ENCODE measurements at regions not wholly inside any gene's neighbourhood (a gene's known extent, or its start where the extent isn't known, plus 50 kb on each side); places are given as distances from the start of the nearest gene placed in this dataset.

DNA sequence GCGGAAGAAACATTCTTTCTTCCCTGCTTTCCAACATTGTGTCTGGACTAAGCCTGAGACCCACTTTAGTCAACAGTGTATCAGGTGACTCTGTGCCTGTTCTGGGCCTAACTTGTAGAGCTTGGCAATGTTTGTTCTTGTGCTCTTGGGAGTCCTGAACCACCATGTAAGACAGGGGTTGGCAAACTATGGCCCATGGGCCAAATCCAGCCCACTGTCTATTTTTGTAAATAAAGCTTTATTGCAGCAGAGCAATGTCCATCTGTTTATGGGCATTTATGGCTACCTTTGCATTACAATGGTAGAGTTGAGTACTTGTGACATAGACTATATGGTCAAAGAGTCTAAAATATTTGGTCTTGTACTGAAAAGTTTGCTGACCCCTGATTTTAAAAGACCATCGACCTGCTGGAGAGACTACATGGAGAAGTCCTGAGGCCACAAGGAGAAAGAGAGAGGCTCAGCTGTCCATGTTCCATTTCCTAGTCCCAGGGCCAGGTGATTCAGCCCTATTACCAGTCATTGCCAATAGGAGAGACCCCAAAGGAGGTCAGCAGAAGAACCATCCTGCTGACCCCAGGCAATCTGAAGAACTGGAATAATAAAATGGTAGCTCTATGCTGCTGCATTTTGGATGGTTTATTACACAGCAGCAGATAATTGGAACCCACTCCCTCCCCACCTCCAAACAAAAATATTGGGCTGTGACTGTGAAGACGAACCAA is 211.3 kb downstream of the AUH start:
- no peak for DNase-seq (ENCODE audit: low read depth, low spot score)
- H3K27ac ChIP-seq: no peak overlapping the region

DNA sequence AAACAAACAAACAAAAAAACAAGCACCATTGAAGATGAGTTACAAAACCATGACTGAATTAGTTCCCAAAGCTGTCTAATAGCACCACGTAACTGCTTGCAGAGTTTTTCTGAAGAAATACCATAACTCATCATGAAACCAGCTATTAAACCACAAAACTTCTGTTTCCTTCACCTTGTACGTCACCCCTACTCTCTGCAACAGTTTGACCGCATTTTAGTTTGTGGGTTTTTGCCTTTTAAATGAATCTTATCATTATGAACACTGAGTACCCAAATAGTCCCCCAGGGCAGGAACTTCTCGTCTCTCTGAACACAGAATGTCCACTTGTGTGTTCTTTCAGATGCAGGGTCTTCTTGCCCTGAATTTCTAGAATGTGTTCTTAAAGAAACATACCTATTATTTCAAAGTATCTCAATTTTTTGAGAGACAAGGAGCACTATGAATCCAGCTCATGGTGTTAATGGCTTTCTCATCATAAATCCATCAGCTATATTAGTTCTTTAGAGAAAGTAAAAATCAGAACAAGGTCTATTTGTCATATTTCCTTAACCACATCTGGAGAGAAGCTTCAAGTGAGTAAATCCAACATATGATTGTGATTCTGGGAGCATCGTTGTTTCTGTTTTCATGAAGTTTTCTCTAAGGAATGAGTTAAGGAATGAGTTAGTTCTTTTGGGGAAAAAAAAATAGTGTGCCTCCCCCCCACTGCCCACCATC is 210.6 kb downstream of the AUH start:
- H3K27ac ChIP-seq: no peak overlapping the region

DNA sequence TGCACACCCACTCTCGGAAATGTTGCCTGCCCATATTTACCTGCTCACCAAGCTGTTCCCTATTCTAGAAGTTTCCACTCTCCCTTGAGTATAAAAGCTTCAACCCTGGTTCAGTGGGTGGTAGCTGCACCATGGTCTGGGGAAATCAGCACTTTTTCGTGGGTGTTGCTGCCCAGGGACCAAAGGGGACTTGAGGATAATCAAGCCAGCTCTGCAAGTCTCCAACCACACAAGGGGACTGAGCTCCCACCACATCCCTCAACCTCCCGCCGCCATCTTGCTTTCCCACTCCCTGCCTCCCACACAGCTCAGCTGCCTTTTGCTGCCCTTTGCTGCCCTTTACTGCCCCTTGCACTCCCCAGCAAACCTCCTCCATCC is 210.0 kb downstream of the AUH start:
- DNase-seq (ENCODE audit: low read depth, low spot score): no peak
- H3K27ac ChIP-seq: no peak overlapping the region

More for the DNA sequence above, 210.6 kb downstream of the AUH start:
- no peak for DNase-seq (ENCODE audit: low read depth, low spot score)

DNA sequence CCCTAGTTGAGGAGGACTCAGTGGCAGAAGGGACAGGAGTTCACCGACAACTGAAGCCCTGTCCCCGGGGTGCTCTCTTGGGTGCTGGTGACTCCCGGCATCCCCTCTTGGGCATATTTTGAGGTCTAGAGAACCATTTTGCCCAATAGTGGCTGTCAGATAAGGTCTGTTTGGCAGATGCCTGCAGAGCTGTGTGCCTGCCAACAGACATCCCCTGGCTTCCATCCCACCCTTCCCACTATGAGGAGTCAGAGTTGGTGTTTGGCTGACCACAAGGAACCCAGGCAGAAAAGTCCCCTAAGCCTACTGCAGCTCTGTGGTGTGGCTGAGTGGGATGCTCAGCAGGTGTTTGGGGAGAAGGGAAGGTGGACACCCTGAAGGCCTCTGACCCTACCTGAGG is 207.0 kb downstream of the AUH start:
- no peak for DNase-seq (ENCODE audit: low read depth, low spot score)
- H3K27ac ChIP-seq: no peak overlapping the region

DNA sequence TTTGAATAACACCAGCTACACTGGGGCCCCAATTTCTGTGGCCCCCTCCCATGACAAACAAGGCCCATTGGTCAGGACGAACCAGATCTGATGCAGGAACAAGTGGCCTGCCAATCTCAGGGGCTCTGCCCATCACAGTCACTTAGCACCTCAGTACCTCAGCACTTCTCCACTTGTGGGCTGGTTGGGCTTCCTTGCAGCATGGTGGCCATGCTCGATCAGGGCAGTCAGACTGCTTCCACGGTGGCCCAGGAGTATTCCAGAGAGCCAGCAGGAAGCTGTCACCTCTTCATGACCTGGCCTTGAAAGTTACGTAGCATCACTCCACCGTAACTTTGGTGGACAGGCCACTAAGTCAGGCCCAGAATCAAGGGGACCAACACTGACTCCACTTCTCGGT is 206.5 kb downstream of the AUH start:
- no peak for DNase-seq (ENCODE audit: low read depth, low spot score)
- no peak overlapping the region for H3K27ac ChIP-seq

DNA sequence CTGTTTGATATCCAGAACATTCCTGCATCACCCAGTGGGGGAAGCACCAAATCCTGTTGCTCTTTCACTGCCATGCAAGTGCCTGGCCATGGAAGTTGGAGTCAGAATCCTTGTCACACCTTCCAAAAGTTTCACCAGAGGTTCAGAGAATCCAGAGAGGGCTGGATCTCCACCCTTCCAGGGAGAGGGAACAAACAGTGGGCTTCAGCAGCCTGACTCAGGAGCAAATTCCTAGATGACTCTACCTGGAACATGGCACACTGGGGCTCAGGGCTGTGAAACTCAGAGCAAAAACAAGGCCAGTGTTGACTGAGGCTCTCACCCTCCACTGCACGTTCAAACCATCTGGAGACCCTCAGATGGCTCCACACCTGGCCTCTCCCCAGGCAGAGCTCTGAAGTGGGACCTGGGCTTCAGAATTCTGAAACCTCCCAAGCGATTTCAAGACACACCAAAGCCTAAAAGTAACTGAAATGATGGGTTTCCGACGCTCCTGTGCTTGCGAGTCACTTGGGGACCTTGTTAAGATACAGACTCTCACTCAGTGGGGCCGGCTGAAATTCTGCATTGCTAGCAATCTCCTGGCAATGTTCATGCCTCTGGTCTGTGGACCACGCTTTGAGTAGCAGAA is 205.9 kb downstream of the AUH start:
- no peak overlapping the region for H3K27ac ChIP-seq
- DNase-seq (ENCODE audit: low read depth, low spot score): no peak

DNA sequence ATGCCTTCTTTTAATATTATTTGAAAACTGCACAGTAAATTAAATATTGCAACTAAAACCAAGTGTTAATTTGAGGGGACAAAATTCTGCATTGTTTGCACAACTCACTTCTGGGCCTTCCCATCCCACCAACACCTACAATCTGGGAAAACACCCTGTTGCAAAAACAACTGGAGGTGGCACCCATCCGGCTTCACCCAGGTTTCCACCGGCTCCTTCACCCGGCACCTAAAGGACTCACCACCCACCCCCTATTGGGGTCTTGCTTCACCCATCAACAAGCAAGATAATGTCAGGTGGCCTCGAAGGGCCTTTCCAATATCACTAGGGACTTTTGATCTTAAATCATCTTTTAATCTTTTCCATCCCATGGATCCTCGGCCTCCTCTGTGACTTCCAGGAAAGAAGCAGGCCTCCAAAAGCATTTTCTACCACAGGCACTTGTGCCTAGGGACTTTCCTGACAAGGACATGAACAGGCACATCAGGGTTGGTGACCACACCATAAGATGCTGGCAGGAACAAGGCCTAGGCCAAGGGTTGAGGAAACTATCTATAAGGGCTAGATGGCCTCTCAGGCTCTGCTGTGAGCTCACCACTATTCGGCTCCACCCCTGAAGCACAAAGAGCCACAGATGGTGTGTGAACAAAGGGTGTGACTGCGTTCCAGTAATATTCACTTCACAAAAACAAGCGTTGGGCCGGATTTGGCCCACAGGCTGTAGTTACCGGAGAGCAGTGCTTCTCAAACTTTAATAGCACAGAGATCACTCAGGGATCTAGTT is 205.1 kb downstream of the AUH start:
- no peak overlapping the region for H3K27ac ChIP-seq
- no peak for DNase-seq (ENCODE audit: low read depth, low spot score)

DNA sequence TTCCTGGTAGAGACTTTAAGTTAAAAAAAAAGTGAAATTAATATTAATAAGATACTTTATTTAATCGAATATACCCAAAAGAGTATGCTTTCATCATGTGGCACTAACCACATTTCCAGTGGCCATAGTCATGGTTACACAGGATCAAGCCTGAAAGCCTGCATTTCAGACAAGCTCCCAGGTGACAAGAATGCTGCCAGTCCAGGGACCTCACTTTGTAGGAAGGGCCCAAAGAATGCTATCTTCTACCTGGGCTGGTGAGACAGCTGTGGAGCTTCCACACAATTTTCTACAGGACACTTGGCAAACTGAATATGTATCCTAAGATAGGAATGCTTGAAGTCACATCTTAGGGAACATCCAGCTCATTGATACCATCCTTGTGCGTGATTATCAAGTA is 203.8 kb downstream of the AUH start:
- H3K27ac ChIP-seq: no peak overlapping the region
- no peak for DNase-seq (ENCODE audit: low read depth, low spot score)

DNA sequence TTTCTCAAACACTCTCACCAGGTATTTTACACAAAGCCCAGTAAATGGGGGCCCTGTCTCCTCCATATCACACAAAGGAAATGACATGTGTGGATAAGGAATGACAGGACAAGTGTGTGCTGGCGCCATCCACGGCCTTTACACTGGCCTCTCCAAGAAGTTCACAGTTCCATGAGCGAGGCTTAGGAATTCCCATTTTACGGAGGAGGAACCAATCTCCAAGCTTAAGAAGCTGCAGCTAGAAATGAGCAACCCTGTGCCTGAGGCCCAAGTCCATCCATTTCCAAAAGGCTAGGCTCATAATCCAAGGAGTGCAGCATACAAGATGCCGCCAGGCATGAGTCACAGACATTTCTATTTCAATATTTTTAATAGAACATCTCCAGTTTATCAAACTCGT is 203.4 kb downstream of the AUH start:
- DNase-seq (ENCODE audit: low read depth, low spot score): no peak
- no peak overlapping the region for H3K27ac ChIP-seq

DNA sequence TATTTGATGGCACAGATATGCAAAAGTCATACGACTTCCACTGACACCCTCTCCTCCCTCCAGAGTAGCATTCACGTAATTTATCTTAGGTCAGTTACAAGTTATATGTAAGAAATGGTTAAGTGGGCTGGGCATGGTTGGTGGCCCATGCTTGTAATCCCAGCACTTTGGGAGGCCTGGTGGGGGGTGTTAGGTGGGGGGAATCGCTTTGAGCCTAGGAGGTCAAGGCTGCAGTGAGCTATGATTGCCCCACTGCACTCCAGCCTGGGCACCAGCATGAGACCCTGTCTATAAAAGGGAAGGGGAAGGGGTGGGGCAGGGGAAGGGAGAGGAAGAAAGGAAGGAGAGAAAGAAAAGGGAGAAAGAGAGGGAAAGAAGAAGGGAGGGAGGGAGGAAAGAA is 202.8 kb downstream of the AUH start:
- no peak for DNase-seq (ENCODE audit: low read depth, low spot score)
- H3K27ac ChIP-seq: no peak overlapping the region

DNA sequence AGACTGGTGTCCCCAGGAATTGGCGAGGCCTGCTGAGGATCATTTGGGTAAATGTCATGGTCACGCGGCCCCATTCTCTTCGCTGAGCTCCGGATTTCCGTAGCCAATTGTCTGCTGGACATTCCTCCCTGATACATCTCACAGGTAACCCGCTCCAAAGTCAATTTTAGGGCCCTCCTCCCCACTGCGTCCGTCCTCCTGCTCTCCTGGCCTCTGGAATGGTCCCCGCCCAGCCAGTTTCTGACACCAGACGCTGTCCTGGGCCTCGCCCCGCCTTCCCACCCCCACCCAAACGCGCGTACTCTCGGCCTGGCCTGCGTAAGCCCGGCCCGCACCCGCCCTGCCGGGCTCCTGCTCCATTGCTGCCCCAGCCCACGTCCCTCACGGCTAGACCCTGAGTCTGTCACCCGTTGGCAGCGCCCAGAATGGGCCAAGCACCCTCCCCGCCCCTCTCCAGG is 202.0 kb downstream of the AUH start:
- no peak overlapping the region for H3K27ac ChIP-seq
- no peak for DNase-seq (ENCODE audit: low read depth, low spot score)

DNA sequence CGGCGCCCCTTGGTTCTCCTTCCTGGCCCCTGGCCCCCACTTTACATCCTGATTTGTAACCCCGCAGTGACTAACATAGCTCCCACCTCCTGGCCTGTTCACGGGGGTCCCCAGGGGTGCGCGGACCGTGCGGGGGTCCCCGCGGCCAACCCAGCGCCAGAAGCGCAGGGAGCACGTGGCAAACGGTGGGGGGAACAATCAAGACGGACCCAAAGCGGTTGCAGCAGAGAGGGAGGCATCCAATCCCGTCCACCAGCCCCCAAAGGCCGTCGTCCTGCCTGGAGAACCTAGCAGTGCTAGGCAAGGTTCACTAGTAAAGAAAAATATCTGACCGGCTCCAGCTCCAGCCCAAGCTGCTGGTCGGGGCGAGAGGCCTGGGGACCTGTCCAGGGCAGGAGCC is 201.5 kb downstream of the AUH start:
- DNase-seq (ENCODE audit: low read depth, low spot score): no peak
- H3K27ac ChIP-seq: no peak overlapping the region

DNA sequence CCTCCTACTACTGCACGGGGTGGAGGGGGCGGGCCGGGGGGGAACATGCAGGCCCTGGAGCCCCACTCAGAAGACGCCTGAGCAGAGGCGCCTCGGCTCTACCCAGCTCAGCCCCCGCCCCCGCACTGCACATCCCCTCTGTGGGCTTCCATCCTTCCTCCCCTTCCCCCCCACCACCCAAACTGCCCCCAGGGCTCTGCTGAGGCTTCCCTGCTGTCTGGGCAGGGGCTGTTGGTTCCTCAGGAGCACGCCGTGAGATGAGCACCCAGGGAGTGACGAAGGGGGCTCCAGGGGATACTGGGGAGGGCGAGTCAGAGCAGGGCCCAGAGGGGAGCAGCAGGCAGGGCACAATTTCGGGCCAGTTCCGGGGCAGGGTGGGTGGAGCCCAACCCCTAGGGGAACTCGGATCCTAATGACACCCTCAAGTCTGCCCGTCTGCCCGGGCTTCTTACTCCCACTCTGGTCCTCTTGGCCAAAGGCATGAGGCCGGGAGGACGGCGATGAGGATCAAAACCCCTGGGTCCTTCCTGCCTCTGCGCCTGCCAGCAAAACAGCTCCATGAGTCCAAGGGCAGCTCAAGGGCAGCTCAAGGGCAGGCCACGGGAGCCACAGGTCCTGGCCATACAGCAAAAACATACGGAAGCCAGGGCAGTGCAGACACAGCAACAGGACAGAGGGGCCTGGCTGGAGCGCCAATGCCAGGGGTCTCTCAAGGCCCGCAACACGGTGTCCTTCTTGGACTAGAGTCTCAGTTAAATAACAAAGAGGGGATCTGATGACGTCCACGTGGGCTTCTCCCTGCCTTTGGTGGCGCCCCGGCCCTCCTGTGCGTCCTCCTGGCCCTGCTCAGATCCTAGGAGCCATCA is 200.9 kb downstream of the AUH start:
- no peak overlapping the region for H3K27ac ChIP-seq
- DNase-seq (ENCODE audit: low read depth, low spot score): no peak

DNA sequence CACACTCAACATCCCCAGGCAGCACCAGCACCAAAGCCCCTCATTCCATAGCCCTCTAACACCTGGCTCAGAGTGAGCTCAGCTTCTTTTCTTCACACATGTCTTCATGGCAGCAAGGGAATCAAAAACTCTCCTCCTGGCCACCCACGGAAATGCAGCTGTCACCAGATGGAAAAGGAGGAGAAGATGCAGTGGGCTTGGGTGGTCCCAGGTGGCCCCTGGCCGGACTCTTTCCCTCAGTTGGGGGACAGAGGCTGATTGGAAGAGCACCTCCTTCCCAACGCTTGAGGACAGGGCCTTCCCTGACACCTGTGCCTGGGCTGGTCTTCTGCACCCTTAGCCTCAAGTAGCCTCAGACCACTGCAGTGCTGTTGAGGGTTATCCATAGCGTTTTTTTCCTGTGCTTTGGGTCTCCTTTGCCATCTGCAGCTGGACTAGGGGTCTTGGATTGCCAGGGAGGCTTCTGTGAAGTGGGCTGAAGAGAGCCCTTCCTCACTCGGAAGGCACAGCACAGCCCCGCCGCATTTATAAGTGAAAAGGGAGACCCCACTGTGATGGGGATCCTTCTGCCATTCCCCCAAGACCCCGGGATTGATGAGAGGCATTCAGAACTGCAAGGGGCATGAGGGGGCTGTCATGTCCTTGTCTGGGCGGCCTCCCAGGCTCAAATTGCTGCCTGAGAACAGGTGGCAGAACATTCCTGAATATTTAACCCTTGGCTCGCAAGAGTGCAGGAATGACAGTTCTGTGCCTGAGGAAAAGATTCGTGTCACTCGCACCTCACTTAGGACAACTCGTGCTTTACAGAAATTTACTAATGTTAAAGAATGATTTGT is 200.0 kb downstream of the AUH start:
- H3K27ac ChIP-seq: peak overlapping the region; percentile 41

DNA sequence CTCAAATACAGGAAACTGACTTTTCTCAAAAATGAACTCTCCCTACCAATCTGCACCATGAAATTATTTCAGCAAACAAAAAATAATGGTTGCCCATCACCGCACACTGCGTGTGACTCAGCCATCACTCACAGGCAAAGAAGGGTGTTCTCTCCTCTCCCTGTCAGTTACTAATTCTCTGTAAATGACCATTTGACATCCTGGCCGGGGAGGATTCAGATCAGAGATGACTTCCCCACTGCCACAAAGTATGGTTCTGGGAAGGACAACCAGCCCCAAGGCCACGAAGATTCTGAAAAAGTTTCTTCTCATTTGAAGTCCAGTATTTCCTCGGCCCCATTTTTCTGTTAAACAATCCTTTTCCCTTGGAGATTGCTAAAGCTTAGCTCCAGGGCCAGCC is 199.4 kb downstream of the AUH start:
- peak overlapping the region; percentile 41 for H3K27ac ChIP-seq
- DNase-seq (ENCODE audit: low read depth, low spot score): no peak

More for the DNA sequence above, 200.0 kb downstream of the AUH start:
- DNase-seq (ENCODE audit: low read depth, low spot score): no peak

DNA sequence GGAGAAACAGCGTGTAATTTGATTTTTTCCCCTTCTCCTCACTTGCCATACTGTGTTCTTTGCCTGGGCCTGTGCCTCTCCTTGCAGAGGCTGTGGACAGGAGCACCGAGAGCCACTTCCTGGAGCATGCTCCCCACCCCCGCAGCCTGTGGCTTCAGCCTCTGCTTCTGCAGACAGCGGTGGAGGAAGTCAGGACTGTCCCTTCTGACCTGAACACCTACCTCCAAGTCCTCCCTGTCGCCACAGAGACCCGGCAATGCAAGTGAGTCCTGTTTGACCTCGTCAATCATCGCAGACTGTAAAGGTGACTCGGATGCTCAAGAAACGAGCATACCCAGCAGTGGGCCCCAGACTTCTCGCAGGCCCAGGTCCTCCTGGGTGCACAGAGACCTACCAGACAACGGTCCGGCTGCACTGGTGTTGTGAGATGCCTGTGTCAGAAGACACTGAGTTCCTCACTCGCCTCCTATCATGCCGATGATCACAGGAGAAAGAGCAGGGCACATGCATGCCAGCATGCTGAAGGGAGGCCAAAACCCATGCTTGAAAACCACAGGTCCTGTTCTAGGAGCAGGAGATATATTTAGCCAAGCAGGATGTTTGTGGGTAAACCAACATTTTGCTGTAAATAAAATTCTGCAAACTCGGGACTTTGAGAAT is 198.8 kb downstream of the AUH start:
- peak overlapping the region; percentile 41 for H3K27ac ChIP-seq
- no peak for DNase-seq (ENCODE audit: low read depth, low spot score)

DNA sequence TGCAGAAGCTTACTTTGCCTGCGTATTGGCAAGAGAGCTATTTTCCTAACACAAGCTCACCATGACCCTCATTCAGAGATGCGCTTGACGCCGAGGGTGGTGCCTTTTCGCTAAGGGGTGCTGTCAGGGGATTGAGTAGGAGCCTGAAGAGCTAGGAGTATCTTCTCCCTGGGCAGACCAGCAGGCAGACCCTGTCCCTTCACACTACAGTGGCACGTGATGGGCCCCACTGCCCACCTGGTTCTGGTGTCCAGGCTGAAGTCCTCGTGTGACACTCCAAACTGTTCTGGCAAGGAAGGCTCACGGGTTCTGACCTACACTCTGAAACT is 198.3 kb downstream of the AUH start:
- DNase-seq (ENCODE audit: low read depth, low spot score): no peak
- no peak overlapping the region for H3K27ac ChIP-seq

DNA sequence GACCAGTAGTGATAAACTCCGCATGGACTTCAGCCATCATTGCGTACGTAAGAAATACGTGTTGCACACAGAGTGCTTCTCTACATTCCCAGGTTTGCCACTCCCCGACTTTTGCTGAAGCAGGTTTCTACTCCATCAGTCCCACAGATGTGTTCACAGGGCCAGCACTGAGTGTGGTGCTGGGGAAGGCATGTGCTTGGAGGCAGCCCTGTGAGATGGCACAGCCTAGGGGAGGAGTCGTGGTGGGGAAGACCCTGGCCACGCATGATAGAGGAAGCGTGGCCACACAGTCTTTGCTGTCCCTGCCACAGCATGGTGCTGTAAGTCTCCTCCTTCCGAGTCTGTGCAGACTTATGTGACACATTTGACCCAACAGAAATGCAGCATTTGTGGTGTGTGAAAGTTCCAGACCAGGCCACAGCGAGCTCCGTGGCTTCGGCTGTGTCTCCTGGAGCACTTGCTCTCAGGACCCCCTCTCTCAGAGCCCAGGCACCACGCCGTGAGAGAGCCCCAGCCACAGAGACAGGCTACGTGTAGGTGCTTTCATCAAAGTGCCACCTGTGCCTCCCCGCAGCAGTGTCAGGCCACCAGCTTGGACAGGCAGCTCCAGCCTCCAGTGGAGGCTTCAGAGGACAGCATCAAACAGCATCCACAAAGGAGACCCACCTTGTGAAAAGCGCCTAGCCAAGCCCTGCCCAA is 197.8 kb downstream of the AUH start:
- H3K27ac ChIP-seq: no peak overlapping the region
- DNase-seq (ENCODE audit: low read depth, low spot score): no peak
